HepG2 (cell line): ENCODE measurements at regions not wholly inside any gene's neighbourhood (a gene's known extent, or its start where the extent isn't known, plus 50 kb on each side); places are given as distances from the start of the nearest gene placed in this dataset.

ENCODE experiments used
- ATAC-seq: fragments of 200-7000 bp; cut with Tn5 transposase; 3 replicates; pipeline ENCODE4 v1.9.1; 2020; ENCODE audit warnings: mild to moderate bottlenecking, moderate library complexity
- BruUV-seq: library from RNA; stranded (reverse); fragments of 400-500 nt; replicated peaks from 2 replicates; lab custom pipeline; 2021; lab: Mats Ljungman, UMichigan
- CTCF ChIA-PET: fragments of 300-600 bp; formaldehyde crosslinking; extraction: SDS; loops from one replicate; lab custom pipeline; 2021; ENCODE audit warnings: low total read pairs, inconsistent platforms, low intra/inter-chr PET ratio; lab: Yijun Ruan, JAX
- POLR2A ChIA-PET: fragments of 350-600 bp; sonication (Branson Sonifier 250); formaldehyde crosslinking; loops from one replicate; lab custom pipeline; 2020; ENCODE audit warnings: antibody characterized with exemption, inconsistent platforms; lab: Yijun Ruan, JAX
- DNase-seq: peaks from one replicate; pipeline ENCODE4 v3.0.0-alpha.2; 2015; ENCODE audit warnings: low spot score
- FAIRE-seq: peaks from 3 replicates; lab custom pipeline; 2011; peaks lifted over from hg19 to GRCh38; lab: Jason Lieb, UNC
- H2AFZ ChIP-seq: one replicate; pipeline ENCODE4 v1.6.1; 2011; ENCODE audit warnings: low read length, inconsistent platforms
- H3K27ac ChIP-seq: fragments of 300-600 bp; 3 replicates; pipeline ENCODE4 v1.8.0; 2011; ENCODE audit warnings: mixed run types, mild to moderate bottlenecking, mixed read lengths, low read length, inconsistent platforms; ENCODE audit not compliant: insufficient read depth; ENCODE audit errors: extremely low read length
- H3K27me3 ChIP-seq, 2 experiments: fragments of 200-600 bp in 1 of 2; 2 replicates in 1 of 2; 3 replicates in 1 of 2; pipeline versions ENCODE4 v1.6.0 to v1.8.0; 2011; ENCODE audit warnings: low read length in 2 of 2, mild to moderate bottlenecking in 2 of 2, moderate library complexity in 2 of 2, inconsistent platforms in 1 of 2; ENCODE audit not compliant: insufficient read depth in 2 of 2, control insufficient read depth in 1 of 2
- H3K36me3 ChIP-seq, 2 experiments: fragments of 200-600 bp in 1 of 2; replicated peaks in 1 of 2; 2 replicates in 1 of 2; 3 replicates in 1 of 2; pipeline versions ENCODE4 v1.5.1 to v1.8.0; 2011; ENCODE audit warnings: low read length in 2 of 2, inconsistent platforms in 1 of 2; ENCODE audit not compliant: insufficient read depth in 2 of 2, control insufficient read depth in 1 of 2
- H3K4me1 ChIP-seq: 2 replicates; pipeline ENCODE4 v1.5.1; 2012; ENCODE audit warnings: low read length, inconsistent platforms; ENCODE audit not compliant: insufficient read depth
- H3K4me2 ChIP-seq: 2 replicates; pipeline ENCODE4 v1.6.0; 2011; ENCODE audit warnings: low read depth, low read length, inconsistent platforms
- H3K4me3 ChIP-seq, 3 experiments: fragments of 200-600 bp in 1 of 3; sonication (generic), shearing (Covaris generic) in 1 of 3; replicated peaks in 1 of 3; 2 replicates each; pipeline ENCODE4 v1.5.1; 2011 to 2016; ENCODE audit warnings: low read length in 3 of 3, inconsistent platforms in 2 of 3, low read depth in 2 of 3, mild to moderate bottlenecking in 2 of 3, control low read depth in 1 of 3, mixed read lengths in 1 of 3; ENCODE audit not compliant: insufficient read depth in 1 of 3
- H3K79me2 ChIP-seq: one replicate; pipeline ENCODE4 v1.6.1; 2011; ENCODE audit warnings: low read length, inconsistent platforms; ENCODE audit not compliant: insufficient read depth
- H3K9ac ChIP-seq: 2 replicates; pipeline ENCODE4 v1.6.0; 2011; ENCODE audit warnings: mild to moderate bottlenecking, low read depth, low read length, inconsistent platforms; ENCODE audit not compliant: insufficient read depth
- H3K9me3 ChIP-seq: 2 replicates; pipeline ENCODE4 v1.5.1; 2012; ENCODE audit warnings: mild to moderate bottlenecking, low read length
- H4K20me1 ChIP-seq: 2 replicates; pipeline ENCODE4 v1.6.0; 2011; ENCODE audit warnings: inconsistent platforms, mild to moderate bottlenecking, low read length, moderate library complexity; ENCODE audit not compliant: insufficient read depth
- ARID2 ChIP-seq: sonication (generic); formaldehyde crosslinking; IDR thresholded peaks from 2 replicates; pipeline ENCODE4 v1.8.1; 2022; ENCODE audit warnings: mild to moderate bottlenecking, missing genetic modification reagents, borderline replicate concordance
- ATF5 ChIP-seq: sonication (generic); formaldehyde crosslinking; IDR thresholded peaks from 2 replicates; pipeline ENCODE4 v1.4.0; 2020; ENCODE audit warnings: mild to moderate bottlenecking, low read depth, missing genetic modification reagents
- BRF2 ChIP-seq: sonication (generic); formaldehyde crosslinking; IDR thresholded peaks from 2 replicates; pipeline ENCODE4 v1.8.1; 2022; ENCODE audit warnings: mild to moderate bottlenecking, missing genetic modification reagents
- FOXJ3 ChIP-seq: sonication (generic); formaldehyde crosslinking; IDR thresholded peaks from 2 replicates; pipeline ENCODE4 v1.4.0; 2020; ENCODE audit warnings: missing genetic modification reagents, mild to moderate bottlenecking, borderline replicate concordance
- JUNB ChIP-seq: sonication (generic); formaldehyde crosslinking; IDR thresholded peaks from 2 replicates; pipeline ENCODE4 v1.8.0; 2022; ENCODE audit warnings: missing genetic modification reagents, mild to moderate bottlenecking, borderline replicate concordance
- RARG ChIP-seq: sonication (generic); formaldehyde crosslinking; IDR thresholded peaks from 2 replicates; pipeline ENCODE4 v1.4.0; 2020; ENCODE audit warnings: low read depth, mild to moderate bottlenecking, missing genetic modification reagents
- SMYD3 ChIP-seq: sonication (generic); formaldehyde crosslinking; IDR thresholded peaks from 2 replicates; pipeline ENCODE4 v1.8.1; 2023; ENCODE audit warnings: mild to moderate bottlenecking, missing genetic modification reagents
- TBL1XR1 ChIP-seq: fragments of 150-350 bp; IDR thresholded peaks from 2 replicates; pipeline ENCODE4 v1.6.1; 2014; ENCODE audit warnings: borderline replicate concordance, low read length; ENCODE audit not compliant: partially characterized antibody
- ZNF703 ChIP-seq: sonication (generic); formaldehyde crosslinking; IDR thresholded peaks from 2 replicates; pipeline ENCODE4 v1.5.1; 2020; ENCODE audit warnings: missing genetic modification reagents, mild to moderate bottlenecking, moderate library complexity, borderline replicate concordance
- WGBS: methylation state at CpG from one replicate; pipeline ENCODE4 v1.1.6; 2017; ENCODE audit warnings: low lambda C conversion rate; 5-methylcytosine and 5-hydroxymethylcytosine counted together
- in situ Hi-C: cut with HindIII; loops from 2 replicates; pipeline ENCODE4 v1.10.0; 2017; ENCODE audit warnings: low pct_unique_long_range_greater_than_20kb; ENCODE audit not compliant: extremely low pct_ligation_motif_present
- intact Hi-C: fragments of 100-400 bp; cut with micrococcal nuclease; formaldehyde crosslinking; loops from one replicate; pipeline ENCODE4 v1.10.0; 2022; ENCODE audit not compliant: unreplicated experiment

- H3K9me3 ChIP-seq: no peaks in the 10 kb centered on the region
- no peaks in the 10 kb centered on the region for H3K36me3 ChIP-seq
- CTCF ChIA-PET: no interaction called here
- WGBS: 15% methylated on average over 9 of the region's 9 CpGs
- in situ Hi-C loops: no loop called here
- no peaks in the 10 kb centered on the region for H4K20me1 ChIP-seq
- H3K79me2 ChIP-seq: no peaks in the 10 kb centered on the region
- no peak for TF ChIP-seq ATF5 (CRISPR knock-in tag)
- TF ChIP-seq SMYD3 (CRISPR knock-in tag): no peak
- no peak for TF ChIP-seq FOXJ3
- no peak for TF ChIP-seq ZNF703 (CRISPR knock-in tag)
- TF ChIP-seq BRF2 (CRISPR knock-in tag): no peak
- TF ChIP-seq JUNB (CRISPR knock-in tag): no peak
- no peak for TF ChIP-seq TBL1XR1
- no peak for TF ChIP-seq ARID2 (CRISPR knock-in tag)
- TF ChIP-seq RARG (CRISPR knock-in tag): no peak
- H2AFZ ChIP-seq: no peak overlapping the region
- BruUV-seq: no TSS peak
- intact Hi-C loops: no loop called here
- POLR2A ChIA-PET: no interaction called here
- ATAC-seq (peak; percentile 55), FAIRE-seq (no peak), DNase-seq (no peak)
- no peaks in the 10 kb centered on the region for H3K4me1 ChIP-seq
- H3K27me3 ChIP-seq: peaks cover 0 to 4% of the 10 kb centered on the region in 2 experiments; a peak in 1 of 5 replicates
- no peak overlapping the region for H3K4me3 ChIP-seq
- no peak overlapping the region for H3K4me2 ChIP-seq
- H3K27ac ChIP-seq: no peak overlapping the region
- H3K9ac ChIP-seq: no peak overlapping the region
Measured at GRCh38 chr2:118464546-118465265, 376.4 kb downstream of the INSIG2 start.
